Peyer's patch (tissue), 4 donors: ENCODE measurements at regions not wholly inside any gene's neighbourhood (a gene's known extent, or its start where the extent isn't known, plus 50 kb on each side); places are given as distances from the start of the nearest gene placed in this dataset.
"Not testable (repeated sequence)": the region's sequence is repeated elsewhere in the genome, so short reads cannot be mapped to it uniquely, and the experiment has no call there.

ENCODE experiments used
- POLR2A ChIP-seq, 2 donors: fragments of 450-650 bp; IDR thresholded peaks; one replicate each; pipeline ENCODE4 v1.5.1; 2017; ENCODE audit warnings: antibody characterized with exemption in 2 of 2, mild to moderate bottlenecking in 2 of 2, moderate library complexity in 2 of 2
- TF ChIP-seq, protein P1 (sequence below), 6 experiments: fragments of 450-650 bp in 4 of 6; fragments of 200-600 bp in 2 of 6; sonication (generic) in 1 of 6; IDR thresholded peaks; one replicate each; pipeline ENCODE4 v1.5.1; 2017 to 2019; ENCODE audit warnings: antibody characterized with exemption in 6 of 6, mild to moderate bottlenecking in 3 of 6, moderate library complexity in 1 of 6

DNA sequence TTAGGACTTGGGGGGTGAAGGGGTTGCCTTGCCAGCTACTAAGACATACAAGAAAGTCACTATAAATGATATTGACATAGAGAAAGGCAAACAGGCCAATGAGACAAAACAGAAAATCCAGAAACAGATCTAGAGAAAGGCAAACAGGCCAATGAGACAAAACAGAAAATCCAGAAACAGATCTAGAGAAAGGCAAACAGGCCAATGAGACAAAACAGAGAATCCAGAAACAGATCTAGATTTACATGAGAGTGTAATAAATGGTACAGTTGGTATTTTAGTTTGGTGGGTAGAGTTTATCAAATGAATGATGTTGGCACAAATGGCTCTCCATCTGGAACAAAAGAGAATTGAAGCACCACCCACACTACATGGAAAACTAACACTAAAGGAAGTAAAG, 99.8 kb upstream of the FOXQ1 start:
- TF ChIP-seq POLR2A (IDR thresholded peaks at IDR 0.05): not testable (repeated sequence)
- TF ChIP-seq, protein P1, sequence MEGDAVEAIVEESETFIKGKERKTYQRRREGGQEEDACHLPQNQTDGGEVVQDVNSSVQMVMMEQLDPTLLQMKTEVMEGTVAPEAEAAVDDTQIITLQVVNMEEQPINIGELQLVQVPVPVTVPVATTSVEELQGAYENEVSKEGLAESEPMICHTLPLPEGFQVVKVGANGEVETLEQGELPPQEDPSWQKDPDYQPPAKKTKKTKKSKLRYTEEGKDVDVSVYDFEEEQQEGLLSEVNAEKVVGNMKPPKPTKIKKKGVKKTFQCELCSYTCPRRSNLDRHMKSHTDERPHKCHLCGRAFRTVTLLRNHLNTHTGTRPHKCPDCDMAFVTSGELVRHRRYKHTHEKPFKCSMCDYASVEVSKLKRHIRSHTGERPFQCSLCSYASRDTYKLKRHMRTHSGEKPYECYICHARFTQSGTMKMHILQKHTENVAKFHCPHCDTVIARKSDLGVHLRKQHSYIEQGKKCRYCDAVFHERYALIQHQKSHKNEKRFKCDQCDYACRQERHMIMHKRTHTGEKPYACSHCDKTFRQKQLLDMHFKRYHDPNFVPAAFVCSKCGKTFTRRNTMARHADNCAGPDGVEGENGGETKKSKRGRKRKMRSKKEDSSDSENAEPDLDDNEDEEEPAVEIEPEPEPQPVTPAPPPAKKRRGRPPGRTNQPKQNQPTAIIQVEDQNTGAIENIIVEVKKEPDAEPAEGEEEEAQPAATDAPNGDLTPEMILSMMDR (IDR thresholded peaks at IDR 0.05): not testable (repeated sequence)
